ENCODE measurements at regions not wholly inside any gene's neighbourhood (a gene's known extent, or its start where the extent isn't known, plus 50 kb on each side); places are given as distances from the start of the nearest gene placed in this dataset.

DNA sequence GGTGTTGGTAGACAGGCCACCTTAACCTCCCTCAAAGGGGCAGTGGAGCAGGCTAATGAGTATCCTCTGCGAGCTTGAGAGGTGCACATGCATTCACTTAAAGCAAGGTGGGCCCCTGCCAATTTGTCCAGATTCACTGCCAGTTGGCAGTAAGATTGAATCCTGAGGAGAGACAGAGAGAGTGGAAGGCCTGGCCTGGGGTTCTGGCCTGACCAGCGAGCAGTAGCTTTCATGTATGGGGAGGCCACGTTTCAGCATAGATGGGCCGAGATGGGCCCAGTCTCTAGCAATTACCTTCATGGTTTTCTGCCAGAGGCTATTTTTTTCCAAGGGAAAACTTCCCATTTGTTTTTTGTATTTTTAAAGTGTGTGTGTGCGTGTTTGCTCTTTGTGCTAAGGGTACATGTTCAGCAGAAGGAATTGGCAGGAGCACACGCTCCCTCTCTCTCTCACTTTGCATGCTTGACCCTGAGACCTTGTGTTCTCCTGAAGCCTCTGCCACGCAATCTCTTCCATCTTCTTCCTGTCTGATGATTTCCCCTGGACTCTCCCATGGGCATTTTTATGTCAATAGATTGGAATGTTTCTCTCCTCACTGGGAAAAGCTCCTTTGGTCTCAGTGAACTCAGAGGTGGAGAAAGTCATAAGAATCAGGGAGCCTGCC is 215.8 kb upstream of the SFRP2 start:
- Histone ChIP-seq H4K20me1 (ENCODE audit: low read depth, low read length) (no peaks in the 10 kb centered on the region), H3K27ac (ENCODE audit: low read depth, low read length) (no peak overlapping the region), H3K79me2 (ENCODE audit: insufficient read depth, low read length) (no peaks in the 10 kb centered on the region), H3K4me2 (ENCODE audit: low read depth, low read length, poor library complexity, severe bottlenecking) (no peak overlapping the region), H3K4me3 (ENCODE audit: insufficient read depth, low read length, poor library complexity, severe bottlenecking) (no peak overlapping the region), H3F3A (ENCODE audit: insufficient read depth) (no peaks in the 10 kb centered on the region), H3K9ac (ENCODE audit: low read length) (no peak overlapping the region), H3K9me2 (replicated peaks; ENCODE audit: insufficient read depth, low read length) (no peaks in the 10 kb centered on the region), H3K36me3 (ENCODE audit: low read length) (no peaks in the 10 kb centered on the region), H3K27me3 (ENCODE audit: low read length) (no peaks in the 10 kb centered on the region), H2AFZ (ENCODE audit: low read depth, low read length, severe bottlenecking) (no peak overlapping the region), H3K9me3 (ENCODE audit: insufficient read depth, low read length) (no peaks in the 10 kb centered on the region)
- TF ChIP-seq CTCF (IDR thresholded peaks at IDR 0.05; ENCODE audit: insufficient read depth, low read length, poor library complexity, severe bottlenecking), result no peak
- no peak for TF ChIP-seq EZH2phosphoT487 (conservative IDR thresholded peaks at IDR 0.05; ENCODE audit: low read length)

DNA sequence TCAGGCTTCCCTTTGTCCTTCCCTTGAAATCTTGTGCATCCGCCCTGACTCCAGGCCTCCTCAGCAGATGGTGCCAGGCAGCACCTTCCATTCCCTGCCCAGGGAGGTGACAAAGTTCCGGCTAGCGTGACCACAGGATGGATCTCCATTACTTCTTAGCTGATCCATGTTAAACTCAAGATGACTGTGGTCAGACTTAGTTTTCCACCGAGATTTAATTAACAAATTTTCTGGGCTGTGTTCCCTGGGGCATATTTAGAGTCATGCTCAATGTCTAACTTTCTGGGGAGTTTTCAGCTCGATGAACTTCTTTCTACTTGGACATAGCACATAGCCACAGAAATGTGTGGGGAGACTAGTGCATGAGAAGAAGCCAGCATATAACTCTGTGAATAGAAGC is 215.1 kb upstream of the SFRP2 start:
- Histone ChIP-seq H3K9ac (ENCODE audit: low read length) (no peak overlapping the region), H3K27ac (ENCODE audit: low read depth, low read length) (no peak overlapping the region), H3K4me2 (ENCODE audit: low read depth, low read length, poor library complexity, severe bottlenecking) (no peak overlapping the region), H3K9me2 (replicated peaks; ENCODE audit: insufficient read depth, low read length) (no peaks in the 10 kb centered on the region), H3K36me3 (ENCODE audit: low read length) (no peaks in the 10 kb centered on the region), H3K79me2 (ENCODE audit: insufficient read depth, low read length) (no peaks in the 10 kb centered on the region), H3K9me3 (ENCODE audit: insufficient read depth, low read length) (no peaks in the 10 kb centered on the region), H3F3A (ENCODE audit: insufficient read depth) (no peaks in the 10 kb centered on the region), H3K27me3 (ENCODE audit: low read length) (no peaks in the 10 kb centered on the region), H4K20me1 (ENCODE audit: low read depth, low read length) (no peaks in the 10 kb centered on the region), H3K4me3 (ENCODE audit: insufficient read depth, low read length, poor library complexity, severe bottlenecking) (no peak overlapping the region), H2AFZ (ENCODE audit: low read depth, low read length, severe bottlenecking) (no peak overlapping the region)
- TF ChIP-seq EZH2phosphoT487 (conservative IDR thresholded peaks at IDR 0.05; ENCODE audit: low read length) (no peak), CTCF (IDR thresholded peaks at IDR 0.05; ENCODE audit: insufficient read depth, low read length, poor library complexity, severe bottlenecking) (no peak)

DNA sequence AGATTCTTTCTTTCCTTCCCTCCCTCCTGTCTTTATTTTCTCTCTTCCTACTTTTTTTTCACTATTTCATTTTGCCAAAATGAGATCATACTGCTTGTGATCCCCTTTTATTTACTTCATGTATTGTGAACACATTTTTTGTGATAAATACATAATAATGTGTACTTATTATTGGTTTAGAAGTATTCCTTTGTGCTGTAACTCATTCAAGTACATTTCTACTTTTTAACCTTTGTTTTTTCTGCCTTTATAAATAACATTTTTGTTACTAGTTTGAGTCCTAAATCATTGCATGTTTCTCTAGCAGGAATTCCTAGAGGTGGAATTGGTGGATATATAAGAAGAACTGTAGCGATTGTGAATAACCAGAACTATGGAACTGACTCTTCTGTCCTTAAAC is 214.5 kb upstream of the SFRP2 start:
- H4K20me1 ChIP-seq (ENCODE audit: low read depth, low read length), result no peaks in the 10 kb centered on the region
- H3K27me3 ChIP-seq (ENCODE audit: low read length), result no peaks in the 10 kb centered on the region
- no peaks in the 10 kb centered on the region for H3K9me2 ChIP-seq (replicated peaks; ENCODE audit: insufficient read depth, low read length)
- no peak overlapping the region for H2AFZ ChIP-seq (ENCODE audit: low read depth, low read length, severe bottlenecking)
- no peak overlapping the region for H3K4me2 ChIP-seq (ENCODE audit: low read depth, low read length, poor library complexity, severe bottlenecking)
- H3K36me3 ChIP-seq (ENCODE audit: low read length), result no peaks in the 10 kb centered on the region
- H3K9me3 ChIP-seq (ENCODE audit: insufficient read depth, low read length), result no peaks in the 10 kb centered on the region
- no peaks in the 10 kb centered on the region for H3F3A ChIP-seq (ENCODE audit: insufficient read depth)
- no peak overlapping the region for H3K4me3 ChIP-seq (ENCODE audit: insufficient read depth, low read length, poor library complexity, severe bottlenecking)
- H3K27ac ChIP-seq (ENCODE audit: low read depth, low read length), result no peak overlapping the region
- no peak overlapping the region for H3K9ac ChIP-seq (ENCODE audit: low read length)
- TF ChIP-seq CTCF (IDR thresholded peaks at IDR 0.05; ENCODE audit: insufficient read depth, low read length, poor library complexity, severe bottlenecking) (no peak), EZH2phosphoT487 (conservative IDR thresholded peaks at IDR 0.05; ENCODE audit: low read length) (no peak)
- H3K79me2 ChIP-seq (ENCODE audit: insufficient read depth, low read length), result no peaks in the 10 kb centered on the region
